ENCODE measurements at regions not wholly inside any gene's neighbourhood (a gene's known extent, or its start where the extent isn't known, plus 50 kb on each side); places are given as distances from the start of the nearest gene placed in this dataset.

DNA sequence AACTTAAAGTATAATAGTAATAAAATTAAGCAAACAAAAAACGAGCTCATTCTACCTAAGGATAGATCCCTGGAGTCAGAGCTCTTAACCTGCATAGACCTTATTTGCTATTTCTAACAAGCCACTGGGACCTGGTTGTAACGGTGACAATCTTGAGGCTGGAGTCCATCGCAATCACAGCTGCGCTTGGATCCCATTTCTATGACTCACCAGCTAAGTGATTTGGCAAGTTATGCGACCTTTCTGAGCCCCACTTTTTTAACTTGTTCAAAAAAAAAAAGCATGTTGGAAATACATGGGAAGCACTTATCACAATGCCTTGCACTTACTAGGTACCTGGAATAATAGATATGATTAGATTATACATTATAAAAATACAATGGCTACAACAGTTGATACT lies 389.5 kb upstream of the CDH4 start:
- no peak for DNase-seq (ENCODE audit: low read depth)
- H3K4me3 ChIP-seq (ENCODE audit: low read length) = no peak overlapping the region
- TF ChIP-seq CTCF (conservative IDR thresholded peaks at IDR 0.05; ENCODE audit: low read length) = no peak

DNA sequence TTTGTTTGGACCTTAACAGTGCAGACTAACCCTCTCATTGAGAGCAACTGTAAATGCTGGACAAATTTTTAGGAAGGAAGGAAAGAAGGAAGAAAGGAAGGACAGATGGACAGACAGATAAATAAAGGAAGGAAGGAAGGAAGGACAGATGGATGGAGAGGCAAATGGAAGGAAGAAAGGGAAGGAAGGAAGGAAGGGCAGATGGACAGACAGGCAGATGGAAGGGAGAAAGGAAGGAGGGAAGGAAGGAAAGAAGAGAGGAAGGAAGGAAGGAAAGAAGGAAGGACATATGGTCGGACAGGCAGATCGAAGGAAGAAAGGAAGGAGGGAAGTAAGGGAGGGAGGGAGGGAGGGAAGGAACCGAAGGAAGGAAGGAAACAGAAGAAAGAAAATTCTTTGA lies 388.5 kb upstream of the CDH4 start:
- no peak for DNase-seq (ENCODE audit: low read depth)

GRCh38 chr20:60867589-60867988 lies 384.5 kb upstream of the CDH4 start:
- TF ChIP-seq CTCF (conservative IDR thresholded peaks at IDR 0.05; ENCODE audit: low read length) = no peak
- no peak for DNase-seq (ENCODE audit: low read depth)
- no peak overlapping the region for H3K4me3 ChIP-seq (ENCODE audit: low read length)

More for the DNA sequence above, 388.5 kb upstream of the CDH4 start:
- TF ChIP-seq CTCF (conservative IDR thresholded peaks at IDR 0.05; ENCODE audit: low read length) = no peak
- H3K4me3 ChIP-seq (ENCODE audit: low read length) = no peak overlapping the region

DNA sequence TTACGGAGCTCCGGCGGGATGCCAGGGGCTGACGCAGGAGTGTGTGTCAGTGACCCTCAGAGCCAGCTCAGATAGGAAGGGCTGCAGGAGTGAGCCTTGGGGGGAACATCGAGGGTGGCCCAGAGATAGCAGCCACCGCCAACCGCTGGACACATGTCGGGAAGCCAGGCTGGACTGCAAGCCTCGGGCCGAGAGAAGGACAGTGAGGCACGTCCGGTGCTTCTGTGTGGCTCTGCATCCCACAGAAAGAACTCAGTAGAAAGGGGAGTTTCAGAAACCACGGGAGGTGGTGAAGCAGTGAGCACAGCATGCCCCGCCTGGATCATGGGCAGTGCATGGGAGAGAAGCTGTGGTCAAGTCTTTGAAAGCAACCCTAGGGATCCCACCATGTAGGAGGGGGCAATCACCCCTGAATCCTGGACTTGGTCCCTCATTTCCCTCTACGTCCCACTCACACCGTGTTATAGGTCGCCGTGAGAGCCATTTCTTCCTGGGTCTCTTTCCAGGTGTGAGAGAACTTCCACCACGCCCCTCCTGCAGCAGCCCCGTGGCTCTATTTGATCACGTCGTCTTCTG lies 383.7 kb upstream of the CDH4 start:
- DNase-seq (ENCODE audit: low read depth) = no peak
- H3K4me3 ChIP-seq (ENCODE audit: low read length) = no peak overlapping the region
- TF ChIP-seq CTCF (conservative IDR thresholded peaks at IDR 0.05; ENCODE audit: low read length) = no peak

DNA sequence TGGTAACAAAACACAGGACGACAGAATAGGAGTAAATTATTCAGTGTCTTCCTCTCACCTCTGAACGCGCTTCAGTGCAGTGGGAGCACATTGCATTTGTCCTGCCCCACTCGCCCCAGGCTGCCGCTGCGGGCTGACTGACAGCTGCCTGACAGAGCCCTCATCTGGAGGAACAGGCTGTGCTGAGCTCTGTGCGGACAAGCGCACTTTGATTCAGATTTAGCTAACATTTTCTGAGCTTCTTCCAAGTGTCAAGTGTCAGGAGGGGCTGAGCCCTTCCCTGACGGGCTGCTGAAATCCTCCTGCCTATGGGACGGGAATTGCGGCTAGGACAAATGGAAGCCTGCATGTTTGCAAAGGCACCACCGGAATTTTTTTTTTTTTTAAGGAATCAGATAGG lies 383.0 kb upstream of the CDH4 start:
- no peak overlapping the region for H3K4me3 ChIP-seq (ENCODE audit: low read length)
- no peak for DNase-seq (ENCODE audit: low read depth)
- no peak for TF ChIP-seq CTCF (conservative IDR thresholded peaks at IDR 0.05; ENCODE audit: low read length)

DNA sequence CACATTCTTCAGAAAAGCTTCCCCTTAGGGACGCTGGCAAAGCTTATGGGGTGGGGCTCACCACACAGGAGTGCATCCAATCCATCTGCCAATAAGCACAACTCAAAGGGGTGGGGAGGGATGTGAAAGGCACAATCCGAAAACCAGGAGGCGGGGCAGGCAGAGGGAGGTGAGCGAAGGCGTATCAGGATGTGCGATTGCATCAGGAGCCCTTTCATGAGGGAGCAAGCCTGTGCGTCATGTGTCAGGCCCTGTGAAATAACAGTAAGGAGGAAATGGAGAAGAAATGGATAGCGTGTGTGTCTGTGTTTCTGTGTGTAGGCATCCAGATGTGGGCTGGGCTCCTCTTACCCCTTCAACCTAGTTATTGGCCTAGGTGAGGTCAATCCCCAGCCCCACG lies 382.4 kb upstream of the CDH4 start:
- H3K4me3 ChIP-seq (ENCODE audit: low read length) = no peak overlapping the region
- DNase-seq (ENCODE audit: low read depth) = no peak
- no peak for TF ChIP-seq CTCF (conservative IDR thresholded peaks at IDR 0.05; ENCODE audit: low read length)

GRCh38 chr20:60870040-60870439 lies 382.0 kb upstream of the CDH4 start:
- no peak for DNase-seq (ENCODE audit: low read depth)
- no peak for TF ChIP-seq CTCF (conservative IDR thresholded peaks at IDR 0.05; ENCODE audit: low read length)
- no peak overlapping the region for H3K4me3 ChIP-seq (ENCODE audit: low read length)

Measured in AG10803 (cell line).